RWPE2 (cell line): ENCODE measurements at regions not wholly inside any gene's neighbourhood (a gene's known extent, or its start where the extent isn't known, plus 50 kb on each side); places are given as distances from the start of the nearest gene placed in this dataset.

Experiments
- ATAC-seq: fragments of 200-7000 bp; cut with Tn5 transposase; 3 replicates; pipeline ENCODE4 v1.9.1; 2021; ENCODE audit warnings: low read depth
- DNase-seq: peaks from one replicate; pipeline ENCODE4 v3.0.0-alpha.2; 2020; ENCODE audit warnings: low spot score
- H3K27ac ChIP-seq: fragments of 450-650 bp; 2 replicates; pipeline ENCODE4 v1.5.1; 2017; ENCODE audit warnings: mild to moderate bottlenecking; ENCODE audit not compliant: poor library complexity, severe bottlenecking
- H3K27me3 ChIP-seq: fragments of 250-450 bp; sonication (Bioruptor Pico); 2 replicates; pipeline ENCODE4 v1.5.1; 2021; ENCODE audit warnings: mild to moderate bottlenecking, moderate library complexity; ENCODE audit not compliant: insufficient read depth, poor library complexity, severe bottlenecking
- H3K36me3 ChIP-seq: fragments of 250-450 bp; sonication (Bioruptor Pico); 2 replicates; pipeline ENCODE4 v1.5.1; 2020; ENCODE audit warnings: low read depth, mild to moderate bottlenecking, moderate library complexity
- H3K4me1 ChIP-seq: fragments of 250-450 bp; sonication (Bioruptor Pico); 2 replicates; pipeline ENCODE4 v1.5.1; 2021; ENCODE audit warnings: mild to moderate bottlenecking, moderate library complexity; ENCODE audit not compliant: insufficient read depth, poor library complexity, severe bottlenecking
- H3K4me3 ChIP-seq: fragments of 250-450 bp; sonication (Bioruptor Pico); 2 replicates; pipeline ENCODE4 v1.5.1; 2021; ENCODE audit warnings: mild to moderate bottlenecking, moderate library complexity; ENCODE audit not compliant: severe bottlenecking
- H3K9me3 ChIP-seq: fragments of 250-450 bp; sonication (Bioruptor Pico); 2 replicates; pipeline ENCODE4 v1.5.1; 2021; ENCODE audit warnings: mild to moderate bottlenecking, moderate library complexity; ENCODE audit not compliant: severe bottlenecking
- CTCF ChIP-seq: fragments of 450-650 bp; IDR thresholded peaks from one replicate; pipeline ENCODE4 v1.5.1; 2017; ENCODE audit warnings: mild to moderate bottlenecking, moderate library complexity; ENCODE audit not compliant: poor library complexity, severe bottlenecking

GRCh38 chr21:22474403-22474802, 1476.2 kb downstream of the NCAM2 start:
- Histone ChIP-seq H3K36me3 (no peaks in the 10 kb centered on the region), H3K9me3 (no peaks in the 10 kb centered on the region), H3K4me1 (no peaks in the 10 kb centered on the region), H3K27me3 (no peaks in the 10 kb centered on the region), H3K4me3 (no peak overlapping the region), H3K27ac (no peak overlapping the region)
- ATAC-seq (no peak), DNase-seq (no peak)
- TF ChIP-seq CTCF = no peak

- no peak for TF ChIP-seq CTCF
- Histone ChIP-seq H3K27ac (no peak overlapping the region), H3K36me3 (no peaks in the 10 kb centered on the region), H3K4me1 (no peaks in the 10 kb centered on the region), H3K4me3 (no peak overlapping the region), H3K27me3 (no peaks in the 10 kb centered on the region), H3K9me3 (no peaks in the 10 kb centered on the region)
- DNase-seq = no peak
- no peak for ATAC-seq
Observed at GRCh38 chr21:22476214-22476613, 1478.0 kb downstream of the NCAM2 start.

- no peak for TF ChIP-seq CTCF
- no peak for ATAC-seq
Observed at GRCh38 chr21:22476726-22477646, 1478.8 kb downstream of the NCAM2 start.

GRCh38 chr21:22490049-22490448, 1491.8 kb downstream of the NCAM2 start:
- H3K36me3 ChIP-seq = no peaks in the 10 kb centered on the region
- no peaks in the 10 kb centered on the region for H3K27me3 ChIP-seq
- H3K9me3 ChIP-seq = no peaks in the 10 kb centered on the region
- no peak overlapping the region for H3K27ac ChIP-seq
- TF ChIP-seq CTCF = no peak
- ATAC-seq (no peak), DNase-seq (no peak)
- no peak overlapping the region for H3K4me3 ChIP-seq
- H3K4me1 ChIP-seq = no peaks in the 10 kb centered on the region

More at GRCh38 chr21:22476726-22477646, 1478.8 kb downstream of the NCAM2 start:
- H3K27ac ChIP-seq = no peak overlapping the region
- no peaks in the 10 kb centered on the region for H3K36me3 ChIP-seq
- DNase-seq = no peak
- H3K27me3 ChIP-seq = no peaks in the 10 kb centered on the region
- H3K4me3 ChIP-seq = no peak overlapping the region
- no peaks in the 10 kb centered on the region for H3K4me1 ChIP-seq
- H3K9me3 ChIP-seq = no peaks in the 10 kb centered on the region

GRCh38 chr21:22516230-22516629, 1518.0 kb downstream of the NCAM2 start:
- H3K4me3 ChIP-seq = no peak overlapping the region
- H3K27ac ChIP-seq = no peak overlapping the region
- no peaks in the 10 kb centered on the region for H3K27me3 ChIP-seq
- no peaks in the 10 kb centered on the region for H3K4me1 ChIP-seq
- no peaks in the 10 kb centered on the region for H3K9me3 ChIP-seq
- no peaks in the 10 kb centered on the region for H3K36me3 ChIP-seq
- no peak for TF ChIP-seq CTCF
- DNase-seq = no peak
- ATAC-seq = no peak
